ENCODE measurements at regions not wholly inside any gene's neighbourhood (a gene's known extent, or its start where the extent isn't known, plus 50 kb on each side); places are given as distances from the start of the nearest gene placed in this dataset.

DNA sequence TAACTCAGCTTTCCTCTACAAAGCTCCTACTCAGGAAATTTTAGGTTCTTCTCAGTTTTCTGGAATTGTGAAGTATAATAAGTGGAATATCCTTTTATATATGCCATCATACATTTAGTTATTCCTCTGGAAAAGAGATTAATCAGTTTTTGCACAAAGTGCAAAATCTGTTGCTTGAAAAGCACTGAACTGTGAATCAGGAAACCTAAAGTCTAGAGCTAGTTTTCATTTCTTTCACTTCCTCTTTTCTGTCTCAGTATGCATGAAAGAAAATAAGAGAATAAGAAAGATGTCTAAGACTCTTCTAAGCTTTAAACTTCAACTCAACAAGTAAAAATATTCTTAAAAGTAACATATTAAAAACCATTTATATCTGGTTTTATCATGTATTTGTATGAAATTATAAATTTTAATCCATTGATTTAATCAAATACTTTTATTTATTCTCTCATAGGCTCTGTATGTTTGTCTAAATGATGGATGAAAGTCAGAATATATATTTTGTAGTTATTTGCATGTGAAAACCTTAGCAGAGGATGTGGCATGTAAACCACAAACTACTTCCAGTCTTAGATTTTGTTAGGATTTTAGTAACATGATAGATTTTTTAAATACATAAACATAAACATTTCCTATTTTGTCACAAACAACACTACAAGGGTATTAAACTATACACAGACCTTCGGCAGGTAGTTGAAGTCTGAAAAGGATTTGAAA lies 1073.0 kb downstream of the XPNPEP1 start:
- TF ChIP-seq, protein P1, sequence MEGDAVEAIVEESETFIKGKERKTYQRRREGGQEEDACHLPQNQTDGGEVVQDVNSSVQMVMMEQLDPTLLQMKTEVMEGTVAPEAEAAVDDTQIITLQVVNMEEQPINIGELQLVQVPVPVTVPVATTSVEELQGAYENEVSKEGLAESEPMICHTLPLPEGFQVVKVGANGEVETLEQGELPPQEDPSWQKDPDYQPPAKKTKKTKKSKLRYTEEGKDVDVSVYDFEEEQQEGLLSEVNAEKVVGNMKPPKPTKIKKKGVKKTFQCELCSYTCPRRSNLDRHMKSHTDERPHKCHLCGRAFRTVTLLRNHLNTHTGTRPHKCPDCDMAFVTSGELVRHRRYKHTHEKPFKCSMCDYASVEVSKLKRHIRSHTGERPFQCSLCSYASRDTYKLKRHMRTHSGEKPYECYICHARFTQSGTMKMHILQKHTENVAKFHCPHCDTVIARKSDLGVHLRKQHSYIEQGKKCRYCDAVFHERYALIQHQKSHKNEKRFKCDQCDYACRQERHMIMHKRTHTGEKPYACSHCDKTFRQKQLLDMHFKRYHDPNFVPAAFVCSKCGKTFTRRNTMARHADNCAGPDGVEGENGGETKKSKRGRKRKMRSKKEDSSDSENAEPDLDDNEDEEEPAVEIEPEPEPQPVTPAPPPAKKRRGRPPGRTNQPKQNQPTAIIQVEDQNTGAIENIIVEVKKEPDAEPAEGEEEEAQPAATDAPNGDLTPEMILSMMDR (IDR thresholded peaks at IDR 0.05; ENCODE audit: extremely low read depth, insufficient read depth, missing control alignments): no peak
- peak; percentile 12 for DNase-seq (ENCODE audit: low spot score)
- in situ Hi-C loops (cut with MboI; ENCODE audit: low pct_unique_long_range_greater_than_20kb, low sequenced_read_pairs, unreplicated experiment): no loop called here

DNA sequence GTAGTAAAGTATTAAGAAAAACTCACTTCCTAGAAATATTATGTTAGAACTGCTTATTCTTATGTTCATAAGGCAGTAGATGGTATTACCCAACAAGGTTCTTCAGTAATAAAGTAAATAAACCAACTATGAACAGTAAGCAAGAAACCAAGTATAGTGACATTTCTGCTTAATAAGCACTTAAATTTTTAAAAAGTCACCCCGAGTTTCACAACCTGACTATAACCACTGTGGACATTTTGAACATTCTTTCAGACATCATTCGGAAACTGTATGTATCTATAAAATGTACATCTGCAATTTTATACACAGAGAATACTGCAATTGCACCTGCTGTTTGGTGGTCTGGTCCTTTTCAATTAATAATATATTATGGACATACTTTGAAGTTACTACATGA lies 1073.6 kb downstream of the XPNPEP1 start:
- in situ Hi-C loops (cut with MboI; ENCODE audit: low pct_unique_long_range_greater_than_20kb, low sequenced_read_pairs, unreplicated experiment): no loop called here
- DNase-seq (ENCODE audit: low spot score): no peak
- TF ChIP-seq, protein P1 (IDR thresholded peaks at IDR 0.05; ENCODE audit: extremely low read depth, insufficient read depth, missing control alignments): no peak

DNA sequence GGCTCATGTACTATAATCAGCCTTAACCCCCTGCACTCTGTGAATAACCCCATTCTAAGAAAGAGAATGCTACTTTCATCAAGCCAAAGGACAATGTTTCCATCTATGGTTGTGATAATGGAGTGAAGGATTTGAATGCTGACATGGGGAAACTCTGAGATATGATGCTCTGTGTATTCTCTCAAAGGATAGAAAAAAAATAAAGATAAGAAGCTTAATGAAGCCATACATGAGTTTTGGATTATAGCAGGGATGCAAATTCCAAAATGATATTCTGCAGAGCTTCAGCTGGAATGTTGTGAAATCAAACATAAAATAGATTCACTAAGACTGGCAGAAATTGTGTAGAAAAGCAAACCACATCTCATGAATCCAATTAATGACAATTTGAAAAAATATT lies 1074.1 kb downstream of the XPNPEP1 start:
- DNase-seq (ENCODE audit: low spot score): no peak
- in situ Hi-C loops (cut with MboI; ENCODE audit: low pct_unique_long_range_greater_than_20kb, low sequenced_read_pairs, unreplicated experiment): no loop called here
- TF ChIP-seq, protein P1 (IDR thresholded peaks at IDR 0.05; ENCODE audit: extremely low read depth, insufficient read depth, missing control alignments): no peak

DNA sequence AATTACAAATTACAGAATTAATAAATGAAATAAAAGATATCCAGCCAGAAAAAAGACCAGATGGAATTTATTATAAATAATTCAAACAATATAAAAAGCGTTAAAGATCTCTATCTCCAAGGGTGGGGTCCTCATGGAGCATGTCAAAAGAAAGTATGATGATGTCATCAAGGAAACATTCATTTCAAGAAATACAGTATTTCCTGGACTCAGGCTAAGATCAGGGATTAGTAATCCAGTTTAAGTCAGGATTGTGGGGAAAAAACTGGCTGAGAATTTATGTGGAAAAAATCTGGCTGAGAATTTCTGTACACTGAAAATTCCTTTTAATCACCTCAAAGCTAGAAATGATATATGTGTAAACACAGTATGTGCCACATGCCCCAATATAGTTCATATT lies 1075.3 kb downstream of the XPNPEP1 start:
- in situ Hi-C loops (cut with MboI; ENCODE audit: low pct_unique_long_range_greater_than_20kb, low sequenced_read_pairs, unreplicated experiment): no loop called here
- TF ChIP-seq, protein P1 (IDR thresholded peaks at IDR 0.05; ENCODE audit: extremely low read depth, insufficient read depth, missing control alignments): no peak
- no peak for DNase-seq (ENCODE audit: low spot score)

DNA sequence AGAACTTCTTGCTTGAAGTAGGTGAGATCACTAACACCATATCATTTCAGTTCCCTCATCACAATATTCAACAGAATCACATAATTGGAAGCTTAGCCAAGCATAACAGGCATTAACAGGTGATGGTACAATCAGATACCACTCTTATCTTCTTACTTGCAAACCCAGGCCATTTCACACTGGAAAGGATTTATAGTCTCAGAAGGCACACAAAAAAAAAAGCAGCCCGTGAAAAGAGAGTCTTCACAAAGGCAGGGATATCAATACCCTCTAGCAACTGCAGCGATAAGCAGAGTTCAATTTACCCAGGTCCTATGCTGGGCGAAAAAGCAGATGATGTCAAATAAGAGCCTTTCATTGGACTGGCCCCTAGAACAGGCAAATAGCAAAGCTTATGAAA lies 1082.4 kb downstream of the XPNPEP1 start:
- TF ChIP-seq, protein P1 (IDR thresholded peaks at IDR 0.05; ENCODE audit: extremely low read depth, insufficient read depth, missing control alignments): no peak
- in situ Hi-C loops (cut with MboI; ENCODE audit: low pct_unique_long_range_greater_than_20kb, low sequenced_read_pairs, unreplicated experiment): no loop called here
- no peak for DNase-seq (ENCODE audit: low spot score)

DNA sequence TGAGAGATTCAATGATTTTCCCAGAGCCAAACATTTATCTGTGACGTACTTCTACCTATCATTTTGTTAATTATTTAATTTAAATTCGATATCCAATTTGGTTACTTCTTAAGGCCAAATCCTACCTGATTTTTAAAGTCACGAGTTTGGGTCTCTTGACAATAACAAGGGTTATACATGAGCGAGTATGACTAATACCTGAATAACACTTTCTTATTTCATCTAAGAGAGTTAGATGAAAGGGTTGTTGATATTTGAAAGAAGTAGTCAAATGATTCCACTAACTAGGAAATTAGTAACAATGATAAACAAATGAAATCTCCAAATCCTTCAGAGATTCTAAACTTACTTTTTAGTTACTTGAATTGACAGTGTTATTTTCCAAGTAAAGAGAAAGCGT lies 1086.9 kb downstream of the XPNPEP1 start:
- DNase-seq (ENCODE audit: low spot score): no peak
- TF ChIP-seq, protein P1 (IDR thresholded peaks at IDR 0.05; ENCODE audit: extremely low read depth, insufficient read depth, missing control alignments): no peak
- in situ Hi-C loops (cut with MboI; ENCODE audit: low pct_unique_long_range_greater_than_20kb, low sequenced_read_pairs, unreplicated experiment): no loop called here
